PFSK-1 (cell line): ENCODE measurements at regions not wholly inside any gene's neighbourhood (a gene's known extent, or its start where the extent isn't known, plus 50 kb on each side); places are given as distances from the start of the nearest gene placed in this dataset.

Experiments
- POLR2AphosphoS5 ChIP-seq: IDR thresholded peaks from 2 replicates; pipeline ENCODE4 v1.6.1; 2012; ENCODE audit warnings: low read depth, mild to moderate bottlenecking, control low read depth, low read length, moderate library complexity
- SIN3A ChIP-seq: IDR thresholded peaks from 2 replicates; pipeline ENCODE4 v1.6.1; 2012; ENCODE audit warnings: mild to moderate bottlenecking, low read length, moderate library complexity, borderline replicate concordance; ENCODE audit not compliant: insufficient read depth
- TAF1 ChIP-seq: IDR thresholded peaks from 2 replicates; pipeline ENCODE4 v1.6.1; 2012; ENCODE audit warnings: low read length, control low read depth, borderline replicate concordance; ENCODE audit not compliant: insufficient read depth
- TF ChIP-seq, protein P1 (sequence below), 2 experiments: IDR thresholded peaks; 2 replicates each; pipeline versions ENCODE4 v1.6.1 to v1.8.0; 2011 to 2012; ENCODE audit warnings: low read depth in 2 of 2, low read length in 2 of 2, control low read depth in 1 of 2, inconsistent platforms in 1 of 2, mild to moderate bottlenecking in 1 of 2, moderate library complexity in 1 of 2; ENCODE audit not compliant: insufficient read depth in 1 of 2

DNA sequence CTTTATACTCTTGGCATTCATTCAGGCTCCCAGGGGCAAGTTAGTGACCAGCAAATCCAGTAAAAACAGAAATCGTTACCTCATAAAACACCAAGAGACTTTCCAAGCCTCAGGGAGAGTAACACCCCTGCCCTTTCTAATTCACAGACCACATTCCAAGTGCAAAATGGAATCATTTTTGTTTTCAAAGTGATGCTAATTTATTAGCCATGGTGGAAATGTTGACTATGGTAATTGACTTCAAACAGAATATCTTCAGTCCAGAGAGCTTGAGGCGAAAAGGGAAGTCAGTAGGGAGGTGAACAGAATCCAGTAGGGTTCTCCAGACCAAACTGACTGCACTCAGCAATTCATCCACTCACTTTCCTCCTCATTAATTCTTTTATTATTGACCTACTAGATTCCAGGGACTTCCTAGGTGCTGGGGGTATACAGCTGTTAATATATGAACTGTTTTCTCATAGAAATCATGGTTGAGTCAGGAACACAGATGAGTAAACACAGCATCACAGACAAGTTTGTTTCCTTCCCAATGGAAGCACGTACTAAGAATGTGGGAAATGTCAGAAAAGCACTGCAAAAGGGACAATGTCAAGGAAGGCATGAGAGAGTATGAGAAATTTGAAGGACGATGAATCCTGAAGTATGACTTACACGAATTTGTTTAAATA is 388.5 kb upstream of the C1orf87 start:
- no peak for TF ChIP-seq TAF1
- TF ChIP-seq, protein P1, sequence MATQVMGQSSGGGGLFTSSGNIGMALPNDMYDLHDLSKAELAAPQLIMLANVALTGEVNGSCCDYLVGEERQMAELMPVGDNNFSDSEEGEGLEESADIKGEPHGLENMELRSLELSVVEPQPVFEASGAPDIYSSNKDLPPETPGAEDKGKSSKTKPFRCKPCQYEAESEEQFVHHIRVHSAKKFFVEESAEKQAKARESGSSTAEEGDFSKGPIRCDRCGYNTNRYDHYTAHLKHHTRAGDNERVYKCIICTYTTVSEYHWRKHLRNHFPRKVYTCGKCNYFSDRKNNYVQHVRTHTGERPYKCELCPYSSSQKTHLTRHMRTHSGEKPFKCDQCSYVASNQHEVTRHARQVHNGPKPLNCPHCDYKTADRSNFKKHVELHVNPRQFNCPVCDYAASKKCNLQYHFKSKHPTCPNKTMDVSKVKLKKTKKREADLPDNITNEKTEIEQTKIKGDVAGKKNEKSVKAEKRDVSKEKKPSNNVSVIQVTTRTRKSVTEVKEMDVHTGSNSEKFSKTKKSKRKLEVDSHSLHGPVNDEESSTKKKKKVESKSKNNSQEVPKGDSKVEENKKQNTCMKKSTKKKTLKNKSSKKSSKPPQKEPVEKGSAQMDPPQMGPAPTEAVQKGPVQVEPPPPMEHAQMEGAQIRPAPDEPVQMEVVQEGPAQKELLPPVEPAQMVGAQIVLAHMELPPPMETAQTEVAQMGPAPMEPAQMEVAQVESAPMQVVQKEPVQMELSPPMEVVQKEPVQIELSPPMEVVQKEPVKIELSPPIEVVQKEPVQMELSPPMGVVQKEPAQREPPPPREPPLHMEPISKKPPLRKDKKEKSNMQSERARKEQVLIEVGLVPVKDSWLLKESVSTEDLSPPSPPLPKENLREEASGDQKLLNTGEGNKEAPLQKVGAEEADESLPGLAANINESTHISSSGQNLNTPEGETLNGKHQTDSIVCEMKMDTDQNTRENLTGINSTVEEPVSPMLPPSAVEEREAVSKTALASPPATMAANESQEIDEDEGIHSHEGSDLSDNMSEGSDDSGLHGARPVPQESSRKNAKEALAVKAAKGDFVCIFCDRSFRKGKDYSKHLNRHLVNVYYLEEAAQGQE (IDR thresholded peaks at IDR 0.05; ENCODE audit: insufficient read depth in 1 of 2, low read depth in 2 of 2, low read length in 2 of 2), result no peak
- no peak for TF ChIP-seq POLR2AphosphoS5
- no peak for TF ChIP-seq SIN3A
